Cardiac muscle cell (in vitro differentiated cells and primary cell): ENCODE measurements at regions not wholly inside any gene's neighbourhood (a gene's known extent, or its start where the extent isn't known, plus 50 kb on each side); places are given as distances from the start of the nearest gene placed in this dataset.

Source experiments
- DNase-seq, 2 donors: peaks; one replicate each; pipeline versions ENCODE4 v3.0.0 to v3.0.0-alpha.2; 2010 to 2017; ENCODE audit warnings: low read depth in 1 of 2, low spot score in 1 of 2
- H3K27ac ChIP-seq: fragments of 200-600 bp; sonication (generic); 2 replicates; pipeline ENCODE4 v1.5.1; 2016
- H3K27me3 ChIP-seq: fragments of 200-600 bp; sonication (generic); 2 replicates; pipeline ENCODE4 v1.6.0; 2016; ENCODE audit warnings: control low read depth
- H3K36me3 ChIP-seq: fragments of 200-600 bp; sonication (generic); 2 replicates; pipeline ENCODE4 v1.5.1; 2016; ENCODE audit warnings: control low read depth
- H3K4me1 ChIP-seq: fragments of 200-600 bp; sonication (generic); 2 replicates; pipeline ENCODE4 v1.8.1; 2017; ENCODE audit warnings: low read depth, mild to moderate bottlenecking, mixed run types
- H3K4me3 ChIP-seq: fragments of 200-600 bp; sonication (generic); 2 replicates; pipeline ENCODE4 v1.5.1; 2016; ENCODE audit warnings: mild to moderate bottlenecking
- H3K9me3 ChIP-seq: fragments of 200-600 bp; sonication (generic); 2 replicates; pipeline ENCODE4 v1.5.1; 2017; ENCODE audit warnings: low read depth, mild to moderate bottlenecking, control low read depth
- CTCF ChIP-seq: IDR thresholded peaks from 2 replicates; pipeline ENCODE4 v1.5.1; 2012; ENCODE audit warnings: low read depth, mild to moderate bottlenecking, low read length

- no peaks in the 10 kb centered on the region for H3K9me3 ChIP-seq
- TF ChIP-seq CTCF, result no peak
- no peaks in the 10 kb centered on the region for H3K36me3 ChIP-seq
- no peaks in the 10 kb centered on the region for H3K4me1 ChIP-seq
- no peak overlapping the region for H3K27ac ChIP-seq
- no peak for DNase-seq
- H3K27me3 ChIP-seq, result no peaks in the 10 kb centered on the region
- H3K4me3 ChIP-seq, result no peak overlapping the region
Measured at GRCh38 chr10:81303656-81304055, 571.3 kb upstream of the NRG3 start.

DNA sequence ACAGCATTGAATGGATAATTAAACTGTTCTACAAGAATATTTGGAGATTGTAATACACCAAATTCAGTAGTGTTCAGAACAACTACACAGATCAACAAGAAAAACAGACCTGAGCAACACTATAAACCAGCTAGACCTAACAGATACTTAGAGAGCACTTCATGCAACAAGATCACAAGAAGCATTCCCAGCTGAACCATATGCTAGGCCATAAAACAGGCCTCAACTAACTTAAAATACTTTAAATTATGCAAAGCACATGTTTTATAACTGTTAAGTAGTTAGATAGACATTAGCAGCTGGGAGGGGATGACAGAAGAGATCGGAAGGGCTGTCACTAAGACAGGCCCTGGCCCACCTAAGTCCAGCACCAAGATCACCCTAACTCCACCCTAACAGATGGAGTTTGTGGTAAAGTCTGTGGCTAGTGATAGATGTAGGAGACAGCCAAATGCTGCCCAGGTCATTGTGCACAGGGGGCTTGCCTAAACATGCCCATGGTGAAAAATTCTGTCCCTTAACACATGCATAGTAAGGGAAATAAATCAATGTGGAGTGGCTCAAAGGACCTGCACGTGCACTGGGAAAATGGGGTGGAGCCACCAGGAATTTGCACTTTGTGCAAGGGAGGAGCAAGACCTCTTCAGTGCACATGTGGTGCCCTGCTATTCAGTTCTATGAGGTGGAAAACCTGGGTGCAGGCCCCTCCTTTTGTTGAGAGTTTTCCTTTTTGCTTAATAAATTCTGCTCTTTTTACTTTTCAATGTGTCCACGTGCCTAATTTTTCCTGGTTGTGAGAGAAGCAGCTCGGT, 567.8 kb upstream of the NRG3 start:
- H3K27ac ChIP-seq, result no peak overlapping the region
- H3K4me1 ChIP-seq, result no peaks in the 10 kb centered on the region
- TF ChIP-seq CTCF, result no peak
- no peaks in the 10 kb centered on the region for H3K36me3 ChIP-seq
- no peak for DNase-seq
- no peaks in the 10 kb centered on the region for H3K27me3 ChIP-seq
- no peak overlapping the region for H3K4me3 ChIP-seq
- no peaks in the 10 kb centered on the region for H3K9me3 ChIP-seq

DNA sequence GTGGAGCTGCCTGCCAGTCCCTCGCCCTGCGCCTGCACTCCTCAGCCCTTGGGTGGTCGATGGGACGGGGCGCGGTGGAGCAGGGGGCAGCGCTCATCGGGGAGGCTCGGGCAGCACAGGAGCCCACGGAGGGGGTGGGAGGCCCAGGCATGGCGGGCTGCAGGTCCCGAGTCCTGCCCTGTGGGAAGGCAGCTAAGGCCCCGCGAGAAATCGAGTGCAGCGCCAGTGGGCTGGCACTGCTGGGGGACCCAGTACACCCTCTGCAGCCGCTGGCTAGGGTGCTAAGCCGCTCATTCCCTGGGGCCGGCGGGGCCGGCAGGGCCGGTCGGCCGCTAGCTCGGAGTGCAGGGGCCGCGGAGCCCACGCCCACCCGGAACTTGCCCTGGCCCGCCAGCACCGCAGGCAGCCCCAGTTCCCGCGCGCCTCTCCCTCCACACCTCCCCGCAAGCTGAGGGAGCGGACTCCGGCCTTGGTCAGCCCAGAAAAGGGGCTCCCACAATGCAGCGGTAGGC, 565.9 kb upstream of the NRG3 start:
- no peak for TF ChIP-seq CTCF
- DNase-seq, result no peak
- Histone ChIP-seq H3K9me3 (no peaks in the 10 kb centered on the region), H3K4me3 (no peak overlapping the region), H3K27me3 (no peaks in the 10 kb centered on the region), H3K27ac (no peak overlapping the region), H3K4me1 (no peaks in the 10 kb centered on the region), H3K36me3 (no peaks in the 10 kb centered on the region)

DNA sequence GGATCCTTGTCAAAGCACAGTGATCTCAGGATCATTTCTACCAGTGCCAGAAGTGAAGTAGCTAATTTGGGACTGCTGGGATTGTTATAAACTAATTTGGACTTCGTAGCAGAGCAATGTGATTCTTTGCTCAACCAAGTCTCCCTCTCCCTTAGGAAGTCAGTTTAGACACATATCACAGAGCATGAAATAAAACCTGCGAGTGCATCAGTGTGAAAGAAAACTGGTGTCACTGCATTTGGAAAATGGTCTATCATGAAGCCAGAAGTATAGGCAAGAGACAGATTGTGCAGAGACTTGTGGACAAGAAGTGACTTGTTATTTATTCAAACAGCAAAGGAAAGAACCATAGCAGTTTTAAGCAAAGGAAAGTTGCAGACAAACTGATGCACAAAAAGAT, 560.5 kb upstream of the NRG3 start:
- no peaks in the 10 kb centered on the region for H3K9me3 ChIP-seq
- H3K4me3 ChIP-seq, result no peak overlapping the region
- H3K4me1 ChIP-seq, result no peaks in the 10 kb centered on the region

DNA sequence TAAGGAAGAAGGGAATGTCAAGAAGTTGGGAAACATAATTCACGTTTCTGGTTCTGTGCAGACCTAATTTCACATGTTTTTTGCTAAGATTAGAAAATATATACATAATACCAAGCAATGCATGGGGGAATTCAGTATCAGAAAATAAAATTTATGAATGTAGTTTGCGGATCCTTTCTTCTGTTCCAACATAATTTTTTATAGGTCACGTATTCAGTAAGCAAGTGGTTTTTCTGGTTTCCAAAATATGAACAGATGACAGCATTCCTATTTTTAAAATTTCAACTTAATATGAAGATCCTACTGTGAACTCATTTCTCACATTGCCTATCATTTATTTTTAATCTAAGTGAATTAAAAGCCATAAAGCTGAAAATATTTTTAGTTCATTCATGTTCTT, 560.0 kb upstream of the NRG3 start:
- no peaks in the 10 kb centered on the region for H3K9me3 ChIP-seq
- H3K4me1 ChIP-seq, result no peaks in the 10 kb centered on the region
- no peak for DNase-seq
- no peak overlapping the region for H3K27ac ChIP-seq
- no peaks in the 10 kb centered on the region for H3K27me3 ChIP-seq
- H3K4me3 ChIP-seq, result no peak overlapping the region
- no peak for TF ChIP-seq CTCF
- H3K36me3 ChIP-seq, result no peaks in the 10 kb centered on the region

More for the DNA sequence above, 560.5 kb upstream of the NRG3 start:
- no peak for TF ChIP-seq CTCF
- no peak for DNase-seq
- Histone ChIP-seq H3K36me3 (no peaks in the 10 kb centered on the region), H3K27me3 (no peaks in the 10 kb centered on the region), H3K27ac (no peak overlapping the region)
